Testis (tissue), 2 donors: ENCODE measurements at regions not wholly inside any gene's neighbourhood (a gene's known extent, or its start where the extent isn't known, plus 50 kb on each side); places are given as distances from the start of the nearest gene placed in this dataset.

Experiments
- POLR2A ChIP-seq: fragments of 450-650 bp; IDR thresholded peaks from one replicate; pipeline ENCODE4 v1.6.1; 2017; ENCODE audit warnings: antibody characterized with exemption, mild to moderate bottlenecking, moderate library complexity
- TF ChIP-seq, protein P1 (sequence below), 3 experiments: fragments of 450-650 bp in 2 of 3; fragments of 200-600 bp in 1 of 3; sonication (generic) in 1 of 3; IDR thresholded peaks; one replicate each; pipeline ENCODE4 v1.5.1; 2016 to 2019; ENCODE audit warnings: antibody characterized with exemption in 3 of 3, mild to moderate bottlenecking in 2 of 3, moderate library complexity in 1 of 3

- TF ChIP-seq POLR2A, result no peak
- TF ChIP-seq, protein P1, sequence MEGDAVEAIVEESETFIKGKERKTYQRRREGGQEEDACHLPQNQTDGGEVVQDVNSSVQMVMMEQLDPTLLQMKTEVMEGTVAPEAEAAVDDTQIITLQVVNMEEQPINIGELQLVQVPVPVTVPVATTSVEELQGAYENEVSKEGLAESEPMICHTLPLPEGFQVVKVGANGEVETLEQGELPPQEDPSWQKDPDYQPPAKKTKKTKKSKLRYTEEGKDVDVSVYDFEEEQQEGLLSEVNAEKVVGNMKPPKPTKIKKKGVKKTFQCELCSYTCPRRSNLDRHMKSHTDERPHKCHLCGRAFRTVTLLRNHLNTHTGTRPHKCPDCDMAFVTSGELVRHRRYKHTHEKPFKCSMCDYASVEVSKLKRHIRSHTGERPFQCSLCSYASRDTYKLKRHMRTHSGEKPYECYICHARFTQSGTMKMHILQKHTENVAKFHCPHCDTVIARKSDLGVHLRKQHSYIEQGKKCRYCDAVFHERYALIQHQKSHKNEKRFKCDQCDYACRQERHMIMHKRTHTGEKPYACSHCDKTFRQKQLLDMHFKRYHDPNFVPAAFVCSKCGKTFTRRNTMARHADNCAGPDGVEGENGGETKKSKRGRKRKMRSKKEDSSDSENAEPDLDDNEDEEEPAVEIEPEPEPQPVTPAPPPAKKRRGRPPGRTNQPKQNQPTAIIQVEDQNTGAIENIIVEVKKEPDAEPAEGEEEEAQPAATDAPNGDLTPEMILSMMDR (IDR thresholded peaks at IDR 0.05), result no peak
Observed at GRCh38 chr10:31702005-31702404, 226.6 kb downstream of the ARHGAP12 start.
